Activated T-helper 1 cell treated with anti-CD3 and anti-CD28 coated beads, Interleukin-12 subunit alpha, Interleukin-12 subunit beta, Interleukin-2, Interleukin-4 antibody, amounts not matched to agents 30 ng/mL and 10 ng/mL and 1 ng/mL, durations not matched to agents 14 hours and 24 hours and 36 hours (primary cell): ENCODE measurements at regions not wholly inside any gene's neighbourhood (a gene's known extent, or its start where the extent isn't known, plus 50 kb on each side); places are given as distances from the start of the nearest gene placed in this dataset.
"Not testable (repeated sequence)": the region's sequence is repeated elsewhere in the genome, so short reads cannot be mapped to it uniquely, and the experiment has no call there.

ENCODE experiments used
- DNase-seq: peaks from one replicate; pipeline ENCODE4 v3.0.0; 2021; ENCODE audit warnings: low spot score
- H3K27ac Mint-ChIP-seq: one replicate; pipeline ENCODE4 v1.8.0; 2021; ENCODE audit warnings: mild to moderate bottlenecking, mixed read lengths
- H3K27me3 Mint-ChIP-seq: one replicate; pipeline ENCODE4 v1.8.0; 2022; ENCODE audit warnings: mild to moderate bottlenecking, moderate library complexity, mixed read lengths; ENCODE audit not compliant: insufficient read depth
- H3K36me3 Mint-ChIP-seq: one replicate; pipeline ENCODE4 v1.8.0; 2021; ENCODE audit warnings: low read depth, mixed read lengths
- H3K4me1 Mint-ChIP-seq: one replicate; pipeline ENCODE4 v1.8.0; 2021; ENCODE audit warnings: low read depth, mixed read lengths
- H3K4me3 Mint-ChIP-seq: one replicate; pipeline ENCODE4 v1.8.0; 2021; ENCODE audit warnings: mild to moderate bottlenecking, moderate library complexity, mixed read lengths
- H3K9me3 Mint-ChIP-seq: one replicate; pipeline ENCODE4 v1.8.0; 2021; ENCODE audit warnings: mixed read lengths
- intact Hi-C: fragments of 100-400 bp; cut with micrococcal nuclease; formaldehyde crosslinking; loops from one replicate; pipeline ENCODE4 v1.15.1; 2024

DNA sequence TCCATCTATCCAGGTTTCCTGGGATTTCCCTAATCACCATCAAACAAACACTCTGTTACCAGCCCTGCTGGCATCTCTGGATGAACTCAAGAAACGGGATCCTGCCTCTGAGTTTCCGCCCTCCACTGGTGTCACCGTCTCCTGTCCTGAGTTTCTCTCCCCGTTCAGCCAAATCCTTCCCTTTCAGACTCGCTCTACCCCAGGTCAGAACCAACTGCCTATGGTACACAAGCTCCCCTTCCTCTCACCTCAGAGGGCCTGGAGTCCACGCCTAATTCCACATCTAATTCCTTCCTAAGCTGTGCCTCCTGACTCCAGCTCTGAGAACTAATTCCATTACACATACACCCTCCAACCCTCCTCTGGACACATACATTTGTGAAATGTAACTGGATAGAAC lies 96.1 kb downstream of the SHANK2 start:
- H3K4me3 Mint-ChIP-seq, result no peak overlapping the region
- intact Hi-C loops, result no loop called here

DNA sequence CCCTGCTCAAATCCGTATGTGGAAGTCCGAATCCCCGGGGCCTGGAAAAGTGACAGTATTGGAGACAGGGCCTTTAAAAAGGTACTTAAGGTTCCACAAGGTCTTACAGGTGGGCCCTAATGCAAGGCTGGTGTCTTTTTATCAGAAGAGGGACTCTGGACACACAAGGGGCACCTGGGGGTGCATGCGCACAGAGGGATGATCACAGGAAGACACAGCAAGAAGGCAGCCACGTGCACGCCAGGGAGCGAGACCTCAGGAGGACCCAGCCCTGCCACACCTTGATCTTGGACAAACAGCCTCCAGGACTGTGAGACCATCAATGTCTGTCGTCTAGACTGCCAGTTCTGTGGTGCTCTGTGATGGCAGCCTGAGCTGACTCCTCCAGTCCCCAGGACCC lies 96.5 kb downstream of the SHANK2 start:
- intact Hi-C loops, result no loop called here
- no peaks in the 10 kb centered on the region for H3K27me3 Mint-ChIP-seq
- H3K4me1 Mint-ChIP-seq, result no peaks in the 10 kb centered on the region
- H3K27ac Mint-ChIP-seq, result no peak overlapping the region
- H3K4me3 Mint-ChIP-seq, result no peak overlapping the region
- no peaks in the 10 kb centered on the region for H3K36me3 Mint-ChIP-seq
- no peak for DNase-seq
- no peaks in the 10 kb centered on the region for H3K9me3 Mint-ChIP-seq

More for the DNA sequence above, 96.1 kb downstream of the SHANK2 start:
- Mint-ChIP-seq H3K27ac (no peak overlapping the region), H3K36me3 (no peaks in the 10 kb centered on the region), H3K9me3 (no peaks in the 10 kb centered on the region), H3K4me1 (no peaks in the 10 kb centered on the region), H3K27me3 (no peaks in the 10 kb centered on the region)
- no peak for DNase-seq

- H3K9me3 Mint-ChIP-seq, result no peaks in the 10 kb centered on the region
These were observed 98.0 kb downstream of the SHANK2 start for GRCh38 chr11:71154261-71154805.

GRCh38 chr11:71153005-71153390 lies 99.4 kb downstream of the SHANK2 start:
- H3K4me3 Mint-ChIP-seq, result no peak overlapping the region
- H3K27ac Mint-ChIP-seq, result no peak overlapping the region
- H3K36me3 Mint-ChIP-seq, result no peaks in the 10 kb centered on the region
- intact Hi-C loops, result no loop called here
- no peaks in the 10 kb centered on the region for H3K27me3 Mint-ChIP-seq
- DNase-seq, result no peak
- H3K9me3 Mint-ChIP-seq, result no peaks in the 10 kb centered on the region
- no peaks in the 10 kb centered on the region for H3K4me1 Mint-ChIP-seq

More at GRCh38 chr11:71154261-71154805, 98.0 kb downstream of the SHANK2 start:
- H3K36me3 Mint-ChIP-seq, result no peaks in the 10 kb centered on the region
- H3K27me3 Mint-ChIP-seq, result no peaks in the 10 kb centered on the region
- no peaks in the 10 kb centered on the region for H3K4me1 Mint-ChIP-seq
- H3K27ac Mint-ChIP-seq, result no peak overlapping the region
- no peak for DNase-seq
- intact Hi-C loops, result no loop called here
- H3K4me3 Mint-ChIP-seq, result no peak overlapping the region

DNA sequence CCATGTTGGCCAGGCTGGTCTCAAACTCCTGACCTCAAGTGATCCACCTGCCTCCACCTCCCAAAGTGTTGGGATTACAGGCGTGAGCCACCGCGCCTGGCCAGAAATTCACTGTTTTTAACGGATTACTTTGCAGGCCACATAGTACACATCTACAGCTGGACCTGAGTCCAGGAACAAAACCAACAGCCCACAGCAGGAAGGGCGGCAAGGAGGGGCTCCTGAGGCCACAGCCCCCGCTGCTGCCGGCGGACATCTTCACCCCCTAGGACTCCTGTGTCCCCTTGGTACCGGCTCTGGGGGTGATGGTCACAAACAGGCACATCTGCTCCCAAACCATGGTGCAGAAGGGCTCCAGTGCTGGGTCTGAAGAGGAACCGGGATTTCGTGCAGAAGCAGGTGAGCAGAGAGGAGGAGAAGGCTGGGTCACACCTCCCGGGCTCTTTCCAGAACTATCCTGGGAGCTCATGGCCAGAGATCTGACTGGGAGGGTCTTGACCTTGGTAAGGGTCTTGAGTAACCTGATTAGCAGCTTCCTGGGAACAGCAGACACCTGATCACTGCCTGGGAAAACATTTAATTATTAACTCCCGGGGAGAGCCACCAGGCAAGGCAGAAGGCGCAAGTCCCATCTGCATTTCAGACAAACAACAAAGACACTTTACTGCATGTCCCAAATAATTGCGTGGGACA lies 99.9 kb downstream of the SHANK2 start:
- H3K27me3 Mint-ChIP-seq, H3K4me3 Mint-ChIP-seq, H3K27ac Mint-ChIP-seq, intact Hi-C loops, DNase-seq, H3K4me1 Mint-ChIP-seq, H3K9me3 Mint-ChIP-seq, H3K36me3 Mint-ChIP-seq: not testable (repeated sequence)

GRCh38 chr11:71151561-71151960 lies 100.8 kb downstream of the SHANK2 start:
- Mint-ChIP-seq H3K4me3 (no peak overlapping the region), H3K27ac (no peak overlapping the region), H3K27me3 (no peaks in the 10 kb centered on the region), H3K36me3 (no peaks in the 10 kb centered on the region), H3K9me3 (no peaks in the 10 kb centered on the region), H3K4me1 (no peaks in the 10 kb centered on the region)
- intact Hi-C loops, result no loop called here
- no peak for DNase-seq

GRCh38 chr11:71150859-71151258 lies 101.5 kb downstream of the SHANK2 start:
- H3K27ac Mint-ChIP-seq, result no peak overlapping the region
- no peak for DNase-seq
- H3K4me3 Mint-ChIP-seq, result no peak overlapping the region
- no peaks in the 10 kb centered on the region for H3K4me1 Mint-ChIP-seq
- no peaks in the 10 kb centered on the region for H3K36me3 Mint-ChIP-seq
- intact Hi-C loops, result no loop called here
- H3K9me3 Mint-ChIP-seq, result no peaks in the 10 kb centered on the region
- H3K27me3 Mint-ChIP-seq, result no peaks in the 10 kb centered on the region

GRCh38 chr11:71148716-71149115 lies 103.7 kb downstream of the SHANK2 start:
- intact Hi-C loops, result no loop called here
- Mint-ChIP-seq H3K4me1 (no peaks in the 10 kb centered on the region), H3K36me3 (no peaks in the 10 kb centered on the region), H3K4me3 (no peak overlapping the region), H3K27ac (no peak overlapping the region), H3K9me3 (no peaks in the 10 kb centered on the region), H3K27me3 (no peaks in the 10 kb centered on the region)
- DNase-seq, result no peak

DNA sequence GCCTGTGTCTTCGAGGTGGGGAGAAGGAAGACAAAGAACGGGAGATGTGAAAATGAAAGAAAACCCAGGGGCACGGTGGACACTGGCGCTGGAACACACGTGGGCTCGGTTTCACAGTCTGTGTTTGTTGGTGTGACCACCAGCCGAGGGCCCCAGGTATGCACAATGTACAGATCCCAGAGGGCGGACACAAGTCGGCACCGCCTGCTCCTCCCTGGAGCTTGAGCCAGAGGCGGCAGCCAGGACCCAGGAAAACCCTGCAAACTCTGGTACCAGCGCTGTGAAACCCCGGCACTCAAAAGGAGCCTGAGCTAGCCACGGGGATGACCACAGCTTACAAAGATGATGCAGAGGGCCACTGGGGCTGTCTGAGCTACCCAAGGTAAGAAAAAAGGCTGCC lies 105.0 kb downstream of the SHANK2 start:
- Mint-ChIP-seq H3K4me3 (no peak overlapping the region), H3K27me3 (no peaks in the 10 kb centered on the region), H3K36me3 (no peaks in the 10 kb centered on the region), H3K9me3 (no peaks in the 10 kb centered on the region), H3K27ac (no peak overlapping the region), H3K4me1 (no peaks in the 10 kb centered on the region)
- intact Hi-C loops, result no loop called here
- no peak for DNase-seq

- H3K27me3 Mint-ChIP-seq, result no peaks in the 10 kb centered on the region
- intact Hi-C loops, result no loop called here
- no peaks in the 10 kb centered on the region for H3K4me1 Mint-ChIP-seq
- H3K4me3 Mint-ChIP-seq, result no peak overlapping the region
- DNase-seq, result no peak
- no peaks in the 10 kb centered on the region for H3K36me3 Mint-ChIP-seq
- H3K27ac Mint-ChIP-seq, result no peak overlapping the region
- no peaks in the 10 kb centered on the region for H3K9me3 Mint-ChIP-seq
These were observed 105.5 kb downstream of the SHANK2 start for GRCh38 chr11:71146846-71147245.

GRCh38 chr11:71145988-71146824 lies 106.2 kb downstream of the SHANK2 start:
- Mint-ChIP-seq H3K9me3 (no peaks in the 10 kb centered on the region), H3K36me3 (no peaks in the 10 kb centered on the region), H3K27ac (no peak overlapping the region), H3K27me3 (no peaks in the 10 kb centered on the region), H3K4me3 (no peak overlapping the region), H3K4me1 (no peaks in the 10 kb centered on the region)
- no peak for DNase-seq
- intact Hi-C loops, result no loop called here

- no peak for DNase-seq
- Mint-ChIP-seq H3K27ac (no peak overlapping the region), H3K9me3 (no peaks in the 10 kb centered on the region), H3K27me3 (no peaks in the 10 kb centered on the region), H3K36me3 (no peaks in the 10 kb centered on the region), H3K4me1 (no peaks in the 10 kb centered on the region), H3K4me3 (no peak overlapping the region)
- intact Hi-C loops, result no loop called here
These were observed 107.0 kb downstream of the SHANK2 start for GRCh38 chr11:71145368-71145767.

- H3K27ac Mint-ChIP-seq, result no peak overlapping the region
- intact Hi-C loops, result no loop called here
- no peak overlapping the region for H3K4me3 Mint-ChIP-seq
- H3K9me3 Mint-ChIP-seq, result no peaks in the 10 kb centered on the region
- H3K36me3 Mint-ChIP-seq, result no peaks in the 10 kb centered on the region
- no peaks in the 10 kb centered on the region for H3K4me1 Mint-ChIP-seq
- no peaks in the 10 kb centered on the region for H3K27me3 Mint-ChIP-seq
- no peak for DNase-seq
These were observed 107.6 kb downstream of the SHANK2 start for GRCh38 chr11:71144736-71145135.
